OCI-LY1 (cell line): ENCODE measurements at regions not wholly inside any gene's neighbourhood (a gene's known extent, or its start where the extent isn't known, plus 50 kb on each side); places are given as distances from the start of the nearest gene placed in this dataset.

ENCODE experiments used
- CTCF ChIP-seq: fragments of 200-600 bp; sonication (generic), shearing (Covaris generic); IDR thresholded peaks from 2 replicates; pipeline ENCODE4 v1.5.1; 2017; ENCODE audit warnings: mild to moderate bottlenecking, antibody characterized with exemption, low read length, moderate library complexity, mixed read lengths
- EZH2 ChIP-seq: fragments of 200-600 bp; sonication (generic), shearing (Covaris generic); IDR thresholded peaks from 2 replicates; pipeline ENCODE4 v1.8.0; 2017; ENCODE audit warnings: borderline replicate concordance, mixed run types, mild to moderate bottlenecking, antibody characterized with exemption, low read length, moderate library complexity, mixed read lengths

- TF ChIP-seq CTCF (no peak), EZH2 (no peak)
Measured at GRCh38 chr18:65359479-65359878, 391.3 kb upstream of the CDH7 start.
